ENCODE measurements at regions not wholly inside any gene's neighbourhood (a gene's known extent, or its start where the extent isn't known, plus 50 kb on each side); places are given as distances from the start of the nearest gene placed in this dataset.
"Not testable (repeated sequence)": the region's sequence is repeated elsewhere in the genome, so short reads cannot be mapped to it uniquely, and the experiment has no call there.

DNA sequence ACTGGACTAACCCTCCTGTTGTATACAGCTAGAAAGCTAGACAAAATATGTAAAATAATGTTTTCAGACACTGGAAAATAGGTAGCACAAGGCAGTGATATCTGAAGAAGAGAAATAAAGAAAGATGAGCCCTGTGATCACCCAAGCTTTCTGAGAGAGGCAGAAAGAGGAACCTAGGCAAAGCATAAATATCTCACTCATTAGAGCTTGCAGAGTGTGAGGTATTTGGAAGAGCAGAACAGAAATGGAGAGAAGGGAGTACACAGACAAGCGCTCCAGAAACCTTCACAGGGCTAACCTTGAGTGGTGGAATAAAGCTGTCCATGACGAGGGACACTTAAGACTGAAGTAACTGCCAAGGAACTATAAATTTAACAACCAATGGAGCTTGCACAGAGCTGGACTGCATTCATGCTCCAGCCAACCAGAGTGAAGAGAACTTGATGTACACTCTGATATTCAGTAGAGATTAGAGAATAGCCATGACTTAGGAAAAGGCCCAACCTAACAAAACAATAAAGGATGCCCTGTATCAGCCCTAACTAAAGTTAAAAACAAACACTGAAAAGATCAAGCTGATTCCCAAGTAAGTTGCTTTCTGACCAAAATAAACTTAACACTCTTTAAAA is 280.9 kb upstream of the STXBP5 start:
- TF ChIP-seq TAF1 (IDR thresholded peaks at IDR 0.05; ENCODE audit: borderline replicate concordance, low read depth, low read length) = no peak
- no peak for TF ChIP-seq POLR2AphosphoS5 (IDR thresholded peaks at IDR 0.05; ENCODE audit: low read depth, low read length)
- TF ChIP-seq POLR2A (IDR thresholded peaks at IDR 0.05; ENCODE audit: low read depth, low read length) = no peak
- FAIRE-seq = no peak
- no peak for DNase-seq (ENCODE audit: insufficient read length)

DNA sequence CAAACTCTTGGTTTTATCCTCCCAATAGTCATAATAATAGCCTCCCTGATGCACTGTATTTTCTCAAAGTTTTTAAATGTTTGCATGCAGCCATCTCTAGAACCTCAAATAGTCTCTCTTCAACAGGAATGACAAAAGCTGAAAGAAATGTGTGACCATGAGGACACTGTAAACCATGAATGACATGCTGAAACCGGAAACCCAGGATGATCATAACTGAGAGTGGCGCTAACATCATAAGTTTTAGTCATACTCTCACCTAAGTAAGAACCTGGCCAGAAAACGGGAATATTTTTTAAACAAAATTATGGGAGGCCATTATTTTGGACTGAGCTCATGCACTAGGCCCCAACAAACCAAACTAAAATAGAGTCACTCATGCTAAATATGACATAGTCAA is 278.4 kb upstream of the STXBP5 start:
- DNase-seq (ENCODE audit: insufficient read length) (no peak), FAIRE-seq (no peak)
- TF ChIP-seq POLR2A (IDR thresholded peaks at IDR 0.05; ENCODE audit: low read depth, low read length) (no peak), TAF1 (IDR thresholded peaks at IDR 0.05; ENCODE audit: borderline replicate concordance, low read depth, low read length) (no peak), POLR2AphosphoS5 (IDR thresholded peaks at IDR 0.05; ENCODE audit: low read depth, low read length) (no peak)

DNA sequence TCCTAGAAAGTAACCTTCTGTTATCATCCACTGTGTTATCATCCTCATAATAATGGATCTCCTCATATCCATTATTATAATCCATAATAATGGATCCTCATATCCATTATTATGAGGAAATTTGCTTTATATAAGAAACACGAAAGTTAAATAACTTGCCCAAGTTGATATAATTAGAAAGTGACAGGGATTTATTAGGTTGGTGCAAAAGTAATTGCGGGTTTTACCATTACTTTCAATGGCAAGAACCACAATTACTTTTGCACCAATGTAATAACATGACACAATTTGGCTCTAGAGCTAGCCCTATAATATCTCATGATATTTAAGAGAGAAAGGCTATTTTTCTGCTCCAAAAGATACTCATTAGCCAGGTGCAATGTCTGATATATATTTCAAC is 275.7 kb upstream of the STXBP5 start:
- TF ChIP-seq TAF1 (IDR thresholded peaks at IDR 0.05; ENCODE audit: borderline replicate concordance, low read depth, low read length) = no peak
- FAIRE-seq = no peak

DNA sequence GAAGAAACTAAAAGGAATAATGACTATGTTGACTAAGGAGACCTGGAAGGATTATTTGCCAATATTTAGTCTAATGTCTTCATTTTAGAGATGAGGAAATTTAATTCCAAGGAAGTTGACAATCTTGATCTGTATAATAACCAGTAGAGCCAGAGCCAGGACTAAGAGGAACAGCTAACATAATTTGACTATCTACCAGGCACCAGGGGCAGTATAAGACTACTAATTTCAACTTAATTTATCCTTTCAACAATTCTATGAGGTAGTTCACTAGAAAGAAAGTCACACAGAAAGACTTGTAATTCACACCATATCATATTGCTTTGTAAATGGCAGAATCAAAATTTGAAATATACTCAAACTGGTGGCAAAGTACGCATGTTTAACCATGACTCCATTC is 273.0 kb upstream of the STXBP5 start:
- no peak for TF ChIP-seq POLR2AphosphoS5 (IDR thresholded peaks at IDR 0.05; ENCODE audit: low read depth, low read length)
- TF ChIP-seq TAF1 (IDR thresholded peaks at IDR 0.05; ENCODE audit: borderline replicate concordance, low read depth, low read length) = no peak
- no peak for TF ChIP-seq POLR2A (IDR thresholded peaks at IDR 0.05; ENCODE audit: low read depth, low read length)
- FAIRE-seq (peak; percentile 9), DNase-seq (ENCODE audit: insufficient read length) (no peak)

More for the DNA sequence above, 275.7 kb upstream of the STXBP5 start:
- no peak for DNase-seq (ENCODE audit: insufficient read length)

DNA sequence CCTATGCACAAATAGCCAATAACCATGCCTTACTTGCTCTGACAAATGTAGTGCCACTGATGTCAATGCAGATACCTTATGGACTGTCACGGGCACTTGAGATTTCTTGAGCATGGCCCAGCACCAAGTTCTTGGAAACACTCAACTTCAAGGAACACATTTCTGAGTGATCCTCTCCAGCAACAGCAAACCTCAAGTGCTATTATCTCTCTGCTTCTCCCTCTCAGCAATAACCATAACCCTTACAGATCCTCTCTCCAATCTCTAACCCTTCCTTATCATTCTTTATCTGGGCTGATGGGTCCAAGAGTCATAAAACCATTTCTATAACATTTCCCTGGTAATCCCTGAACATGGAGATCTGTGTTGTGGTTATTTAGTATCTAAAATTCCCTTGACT is 266.9 kb upstream of the STXBP5 start:
- DNase-seq (ENCODE audit: insufficient read length) (no peak), FAIRE-seq (no peak)
- TF ChIP-seq TAF1 (IDR thresholded peaks at IDR 0.05; ENCODE audit: borderline replicate concordance, low read depth, low read length) (no peak), POLR2A (IDR thresholded peaks at IDR 0.05; ENCODE audit: low read depth, low read length) (no peak), POLR2AphosphoS5 (IDR thresholded peaks at IDR 0.05; ENCODE audit: low read depth, low read length) (no peak)

DNA sequence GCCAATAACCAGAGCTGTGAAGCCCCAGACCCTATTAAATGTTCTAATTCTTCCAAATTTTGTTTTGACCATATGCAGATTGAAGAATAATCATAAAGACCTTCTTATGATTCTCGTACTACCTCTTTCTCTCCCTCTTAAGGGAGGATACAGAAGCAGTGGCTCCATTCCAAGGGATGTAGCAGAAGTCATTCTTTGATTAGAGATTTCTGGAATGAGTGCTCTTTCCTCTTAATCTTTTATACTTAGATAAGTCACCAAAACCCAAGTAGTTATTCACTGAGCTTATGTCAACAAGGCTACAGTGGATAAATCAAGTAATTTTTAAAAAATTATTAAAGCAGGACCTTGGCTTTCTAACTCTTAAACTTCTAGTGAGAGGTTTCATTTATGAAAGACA is 266.0 kb upstream of the STXBP5 start:
- TF ChIP-seq POLR2A (IDR thresholded peaks at IDR 0.05; ENCODE audit: low read depth, low read length) (no peak), TAF1 (IDR thresholded peaks at IDR 0.05; ENCODE audit: borderline replicate concordance, low read depth, low read length) (no peak), POLR2AphosphoS5 (IDR thresholded peaks at IDR 0.05; ENCODE audit: low read depth, low read length) (no peak)
- DNase-seq (ENCODE audit: insufficient read length) (no peak), FAIRE-seq (no peak)

DNA sequence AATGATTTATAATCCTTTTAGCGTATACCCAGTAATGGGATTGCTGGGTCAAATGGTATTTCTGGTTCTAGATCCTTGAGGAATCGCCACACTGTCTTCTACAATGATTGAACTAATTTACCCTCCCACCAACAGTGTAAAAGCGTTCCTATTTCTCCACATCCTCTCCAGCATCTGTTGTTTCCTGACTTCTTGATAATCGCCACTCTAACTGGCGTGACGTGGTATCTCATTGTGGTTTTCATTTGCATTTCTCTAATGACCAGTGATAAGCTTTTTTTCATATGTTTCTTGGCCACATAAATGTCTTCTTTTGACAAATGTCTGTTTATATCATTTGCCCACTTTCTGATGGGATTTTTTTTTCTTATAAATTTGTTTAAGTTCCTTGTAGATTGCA is 264.8 kb upstream of the STXBP5 start:
- DNase-seq (ENCODE audit: insufficient read length); FAIRE-seq: not testable (repeated sequence)

DNA sequence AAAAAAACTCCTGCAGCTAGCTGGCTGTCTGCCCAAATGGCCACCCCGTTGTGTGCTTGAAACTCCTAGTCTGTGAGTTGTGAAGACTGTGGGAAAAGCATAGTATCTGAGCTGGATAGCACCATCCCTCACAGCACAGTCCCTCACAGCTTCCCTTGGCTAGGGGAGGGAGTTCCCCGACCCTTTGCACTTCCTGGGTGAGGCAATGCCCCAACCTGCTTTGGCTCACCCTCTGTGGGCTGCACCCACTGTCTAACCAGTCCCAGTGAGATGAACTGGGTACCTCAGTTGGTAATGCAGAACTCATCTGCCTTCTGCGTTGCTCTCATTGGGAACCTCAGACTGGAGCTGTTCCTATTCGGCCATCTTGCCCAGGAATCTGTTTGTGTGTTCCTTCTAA is 260.6 kb upstream of the STXBP5 start:
- TF ChIP-seq POLR2AphosphoS5 (IDR thresholded peaks at IDR 0.05; ENCODE audit: low read depth, low read length) = no peak
- TF ChIP-seq POLR2A (IDR thresholded peaks at IDR 0.05; ENCODE audit: low read depth, low read length) = no peak
- TF ChIP-seq TAF1 (IDR thresholded peaks at IDR 0.05; ENCODE audit: borderline replicate concordance, low read depth, low read length) = no peak
- no peak for DNase-seq (ENCODE audit: insufficient read length)
- FAIRE-seq = peak; percentile 50

DNA sequence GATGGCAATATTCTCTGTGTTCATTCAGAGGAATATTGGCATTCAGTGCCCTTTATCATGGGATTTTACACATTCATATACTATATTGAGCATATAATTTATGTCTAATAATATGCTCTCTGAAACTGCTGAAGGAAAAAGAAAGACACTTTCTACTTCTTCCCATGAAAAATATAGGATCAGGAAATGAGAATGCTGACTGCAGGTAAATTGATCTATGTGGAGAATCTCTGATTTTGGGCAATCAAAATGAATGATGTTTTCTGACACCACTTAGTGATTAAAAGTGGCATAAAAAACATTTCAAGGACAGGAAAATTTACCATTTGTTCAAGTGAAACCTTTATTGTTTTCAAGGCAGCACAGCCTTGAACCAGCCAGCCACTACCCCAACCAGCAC is 260.1 kb upstream of the STXBP5 start:
- no peak for TF ChIP-seq POLR2AphosphoS5 (IDR thresholded peaks at IDR 0.05; ENCODE audit: low read depth, low read length)
- TF ChIP-seq TAF1 (IDR thresholded peaks at IDR 0.05; ENCODE audit: borderline replicate concordance, low read depth, low read length) = no peak
- TF ChIP-seq POLR2A (IDR thresholded peaks at IDR 0.05; ENCODE audit: low read depth, low read length) = no peak
- no peak for DNase-seq (ENCODE audit: insufficient read length)
- no peak for FAIRE-seq

DNA sequence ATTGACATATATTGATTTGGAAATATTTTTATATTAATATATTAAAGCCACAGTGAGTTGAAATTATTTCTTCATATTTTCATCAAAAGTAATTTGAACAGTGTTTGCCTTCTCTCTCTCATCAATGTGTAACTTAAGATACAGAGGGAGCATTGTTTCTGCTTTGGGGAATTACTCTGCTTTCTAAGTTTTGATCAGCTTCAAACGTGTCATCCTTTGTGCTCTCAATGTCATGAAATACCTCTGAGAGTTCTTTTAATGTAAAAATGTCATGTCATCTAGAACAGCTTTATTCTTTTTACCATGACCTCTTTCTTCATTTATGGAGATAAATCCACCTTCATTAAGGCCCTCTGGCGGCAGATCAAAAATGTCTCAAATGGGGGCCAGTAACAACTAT is 259.4 kb upstream of the STXBP5 start:
- DNase-seq (ENCODE audit: insufficient read length) (no peak), FAIRE-seq (no peak)
- TF ChIP-seq TAF1 (IDR thresholded peaks at IDR 0.05; ENCODE audit: borderline replicate concordance, low read depth, low read length) = no peak
- no peak for TF ChIP-seq POLR2AphosphoS5 (IDR thresholded peaks at IDR 0.05; ENCODE audit: low read depth, low read length)
- TF ChIP-seq POLR2A (IDR thresholded peaks at IDR 0.05; ENCODE audit: low read depth, low read length) = no peak

DNA sequence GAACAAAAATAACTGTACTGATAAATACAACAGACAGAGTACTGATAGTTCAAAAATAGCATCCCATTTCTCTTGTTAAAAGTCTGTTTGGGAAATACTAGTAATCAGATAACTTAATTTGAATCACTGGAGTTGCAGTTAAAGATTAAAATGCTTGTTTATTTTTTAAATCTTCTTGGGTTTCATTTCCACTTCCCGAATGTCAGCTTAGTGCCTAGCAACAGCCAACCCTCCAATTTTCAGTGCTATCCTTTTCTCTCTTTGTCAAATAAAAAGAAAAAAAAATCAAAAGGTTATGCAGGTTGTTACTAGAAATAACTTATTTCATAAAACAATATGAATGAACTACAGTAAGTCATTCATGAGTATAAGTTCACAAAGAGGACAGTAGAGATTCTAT is 257.7 kb upstream of the STXBP5 start:
- FAIRE-seq = no peak
- TF ChIP-seq TAF1 (IDR thresholded peaks at IDR 0.05; ENCODE audit: borderline replicate concordance, low read depth, low read length) (no peak), POLR2AphosphoS5 (IDR thresholded peaks at IDR 0.05; ENCODE audit: low read depth, low read length) (no peak), POLR2A (IDR thresholded peaks at IDR 0.05; ENCODE audit: low read depth, low read length) (no peak)
- no peak for DNase-seq (ENCODE audit: insufficient read length)

DNA sequence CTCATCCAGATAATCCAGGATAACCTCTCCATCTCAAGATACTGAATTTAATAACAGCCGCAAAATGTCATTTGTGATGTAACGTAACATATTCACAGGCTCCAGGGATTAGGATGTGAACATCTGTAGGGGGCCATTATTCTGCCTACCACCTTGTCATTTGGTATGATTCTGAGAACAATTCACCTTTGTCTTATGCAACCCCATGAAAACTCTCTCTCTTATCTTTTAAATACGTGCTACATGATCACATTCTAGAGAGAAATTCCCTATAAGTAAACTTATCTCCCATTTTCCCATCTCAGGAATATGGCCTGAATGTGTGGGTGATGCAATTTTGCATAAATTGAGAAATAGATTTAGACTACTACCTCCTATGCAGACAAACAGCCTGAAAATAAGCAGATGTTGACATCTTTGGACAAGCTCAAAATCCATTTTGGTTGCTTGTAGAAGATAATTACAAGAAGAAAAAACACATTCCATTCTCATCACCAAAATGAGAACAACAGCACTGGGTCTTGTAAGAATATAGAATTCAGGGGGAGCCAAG is 255.4 kb upstream of the STXBP5 start:
- FAIRE-seq (no peak), DNase-seq (ENCODE audit: insufficient read length) (no peak)
- TF ChIP-seq POLR2A (IDR thresholded peaks at IDR 0.05; ENCODE audit: low read depth, low read length) (no peak), POLR2AphosphoS5 (IDR thresholded peaks at IDR 0.05; ENCODE audit: low read depth, low read length) (no peak), TAF1 (IDR thresholded peaks at IDR 0.05; ENCODE audit: borderline replicate concordance, low read depth, low read length) (no peak)

DNA sequence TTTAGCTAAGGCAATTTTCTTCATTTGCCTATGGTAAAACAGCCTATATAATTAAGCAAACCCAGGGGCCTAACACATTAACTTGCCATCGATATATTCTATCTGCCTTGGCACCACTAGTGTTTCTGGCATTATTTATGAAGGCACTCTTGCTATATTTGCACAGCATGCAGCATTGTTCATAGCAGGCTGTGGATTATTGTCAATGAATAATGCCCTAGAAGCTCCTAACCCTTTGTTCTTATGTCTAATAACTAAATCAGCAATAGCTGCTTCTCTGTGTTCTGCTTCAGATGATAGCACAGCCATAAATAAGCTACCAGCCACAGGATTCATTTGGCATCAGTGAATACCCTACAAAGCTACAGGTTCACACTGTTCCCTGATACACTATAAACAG is 254.8 kb upstream of the STXBP5 start:
- no peak for DNase-seq (ENCODE audit: insufficient read length)
- TF ChIP-seq TAF1 (IDR thresholded peaks at IDR 0.05; ENCODE audit: borderline replicate concordance, low read depth, low read length) (no peak), POLR2A (IDR thresholded peaks at IDR 0.05; ENCODE audit: low read depth, low read length) (no peak), POLR2AphosphoS5 (IDR thresholded peaks at IDR 0.05; ENCODE audit: low read depth, low read length) (no peak)
- FAIRE-seq = peak; percentile 14

All from GM12892 (cell line).